ENCODE measurements at regions not wholly inside any gene's neighbourhood (a gene's known extent, or its start where the extent isn't known, plus 50 kb on each side); places are given as distances from the start of the nearest gene placed in this dataset.

GRCh38 chr3:73789825-73790444 is 165.2 kb upstream of the PDZRN3 start:
- Histone ChIP-seq H3K9me3 (replicated peaks) (no peaks in the 10 kb centered on the region), H3K36me3 (no peaks in the 10 kb centered on the region)
- peak; percentile 25 for TF ChIP-seq CTCF (IDR thresholded peaks at IDR 0.05; ENCODE audit: borderline replicate concordance)

GRCh38 chr3:73787620-73788019 is 162.9 kb upstream of the PDZRN3 start:
- H3K27me3 ChIP-seq (ENCODE audit: low read depth): no peaks in the 10 kb centered on the region
- H3K9me3 ChIP-seq (replicated peaks): no peaks in the 10 kb centered on the region
- no peak overlapping the region for H3K4me3 ChIP-seq
- intact Hi-C loops (cut with micrococcal nuclease): no loop called here
- peaks cover 7% of the 10 kb centered on the region for H3K4me1 ChIP-seq
- TF ChIP-seq CTCF (IDR thresholded peaks at IDR 0.05; ENCODE audit: borderline replicate concordance): no peak
- DNase-seq: no peak
- no peaks in the 10 kb centered on the region for H3K36me3 ChIP-seq
- no peak overlapping the region for H3K27ac ChIP-seq (replicated peaks)

More at GRCh38 chr3:73789825-73790444, 165.2 kb upstream of the PDZRN3 start:
- intact Hi-C loops (cut with micrococcal nuclease): no loop called here
- no peak overlapping the region for H3K27ac ChIP-seq (replicated peaks)
- DNase-seq: no peak
- H3K27me3 ChIP-seq (ENCODE audit: low read depth): no peaks in the 10 kb centered on the region
- peaks cover 3% of the 10 kb centered on the region for H3K4me1 ChIP-seq
- no peak overlapping the region for H3K4me3 ChIP-seq

GRCh38 chr3:73786998-73787397 is 162.3 kb upstream of the PDZRN3 start:
- H3K36me3 ChIP-seq: no peaks in the 10 kb centered on the region
- no peaks in the 10 kb centered on the region for H3K9me3 ChIP-seq (replicated peaks)
- H3K4me1 ChIP-seq: peaks cover 7% of the 10 kb centered on the region
- no peak overlapping the region for H3K4me3 ChIP-seq
- intact Hi-C loops (cut with micrococcal nuclease): no loop called here
- no peak overlapping the region for H3K27ac ChIP-seq (replicated peaks)
- no peaks in the 10 kb centered on the region for H3K27me3 ChIP-seq (ENCODE audit: low read depth)
- TF ChIP-seq CTCF (IDR thresholded peaks at IDR 0.05; ENCODE audit: borderline replicate concordance): no peak
- DNase-seq: no peak

- Histone ChIP-seq H3K27ac (replicated peaks) (no peak overlapping the region), H3K27me3 (ENCODE audit: low read depth) (no peaks in the 10 kb centered on the region), H3K9me3 (replicated peaks) (no peaks in the 10 kb centered on the region), H3K4me3 (no peak overlapping the region), H3K36me3 (no peaks in the 10 kb centered on the region), H3K4me1 (peaks cover 7% of the 10 kb centered on the region)
- intact Hi-C loops (cut with micrococcal nuclease): no loop called here
- no peak for DNase-seq
- TF ChIP-seq CTCF (IDR thresholded peaks at IDR 0.05; ENCODE audit: borderline replicate concordance): no peak
Measured at GRCh38 chr3:73786321-73786807, 161.6 kb upstream of the PDZRN3 start.

GRCh38 chr3:73784686-73785392 is 160.1 kb upstream of the PDZRN3 start:
- Histone ChIP-seq H3K27me3 (ENCODE audit: low read depth) (no peaks in the 10 kb centered on the region), H3K36me3 (no peaks in the 10 kb centered on the region), H3K4me1 (peaks cover 7% of the 10 kb centered on the region), H3K9me3 (replicated peaks) (no peaks in the 10 kb centered on the region), H3K27ac (replicated peaks) (no peak overlapping the region), H3K4me3 (no peak overlapping the region)
- DNase-seq: no peak
- no peak for TF ChIP-seq CTCF (IDR thresholded peaks at IDR 0.05; ENCODE audit: borderline replicate concordance)
- intact Hi-C loops (cut with micrococcal nuclease): no loop called here

All from left ventricle myocardium inferior (tissue), 1 donor.